ENCODE measurements at regions not wholly inside any gene's neighbourhood (a gene's known extent, or its start where the extent isn't known, plus 50 kb on each side); places are given as distances from the start of the nearest gene placed in this dataset.
"Not testable (repeated sequence)": the region's sequence is repeated elsewhere in the genome, so short reads cannot be mapped to it uniquely, and the experiment has no call there.

- H3K36me3 Mint-ChIP-seq, result no peaks in the 10 kb centered on the region
- no peaks in the 10 kb centered on the region for H3K4me1 Mint-ChIP-seq
- no peak overlapping the region for H3K27ac Mint-ChIP-seq
Observed at GRCh38 chr13:79946556-79946955, 394.4 kb downstream of the SPRY2 start.

GRCh38 chr13:79943346-79944023 lies 397.4 kb downstream of the SPRY2 start:
- no peak overlapping the region for H3K27ac Mint-ChIP-seq
- DNase-seq, result no peak
- H3K4me1 Mint-ChIP-seq, result no peaks in the 10 kb centered on the region
- H3K9me3 Mint-ChIP-seq, result peaks cover 0 to 2% (median 0%) of the 10 kb centered on the region in 6 donors
- no peaks in the 10 kb centered on the region for H3K27me3 Mint-ChIP-seq (ENCODE audit: low read depth in 3 of 3)
- no peaks in the 10 kb centered on the region for H3K36me3 Mint-ChIP-seq
- no peak overlapping the region for H3K4me3 Mint-ChIP-seq

More at GRCh38 chr13:79946556-79946955, 394.4 kb downstream of the SPRY2 start:
- Mint-ChIP-seq H3K9me3 (peaks cover 0 to 2% (median under 1%) of the 10 kb centered on the region in 6 donors), H3K4me3 (no peak overlapping the region), H3K27me3 (ENCODE audit: low read depth in 3 of 3) (peaks cover 0 to 3% (median 2%) of the 10 kb centered on the region in 3 donors)
- no peak for DNase-seq

GRCh38 chr13:79941752-79942151 lies 399.2 kb downstream of the SPRY2 start:
- H3K27me3 Mint-ChIP-seq (ENCODE audit: low read depth in 3 of 3), result no peaks in the 10 kb centered on the region
- H3K4me3 Mint-ChIP-seq, result no peak overlapping the region
- no peak for DNase-seq
- H3K27ac Mint-ChIP-seq, result no peak overlapping the region
- H3K4me1 Mint-ChIP-seq, result no peaks in the 10 kb centered on the region
- H3K36me3 Mint-ChIP-seq, result no peaks in the 10 kb centered on the region
- peaks cover 0 to 2% (median 0%) of the 10 kb centered on the region in 6 donors for H3K9me3 Mint-ChIP-seq

GRCh38 chr13:79939689-79940088 lies 401.2 kb downstream of the SPRY2 start:
- no peaks in the 10 kb centered on the region for H3K9me3 Mint-ChIP-seq
- no peak for DNase-seq
- no peaks in the 10 kb centered on the region for H3K27me3 Mint-ChIP-seq (ENCODE audit: low read depth in 3 of 3)
- no peak overlapping the region for H3K4me3 Mint-ChIP-seq
- no peaks in the 10 kb centered on the region for H3K4me1 Mint-ChIP-seq
- no peaks in the 10 kb centered on the region for H3K36me3 Mint-ChIP-seq
- H3K27ac Mint-ChIP-seq, result no peak overlapping the region

GRCh38 chr13:79937771-79938216 lies 403.1 kb downstream of the SPRY2 start:
- no peak for DNase-seq
- Mint-ChIP-seq H3K4me1 (no peaks in the 10 kb centered on the region), H3K27ac (no peak overlapping the region), H3K4me3 (no peak overlapping the region), H3K27me3 (ENCODE audit: low read depth in 3 of 3) (no peaks in the 10 kb centered on the region), H3K9me3 (no peaks in the 10 kb centered on the region), H3K36me3 (no peaks in the 10 kb centered on the region)

GRCh38 chr13:79937311-79937710 lies 403.6 kb downstream of the SPRY2 start:
- Mint-ChIP-seq H3K27me3 (ENCODE audit: low read depth in 3 of 3) (no peaks in the 10 kb centered on the region), H3K4me1 (no peaks in the 10 kb centered on the region), H3K4me3 (no peak overlapping the region), H3K27ac (no peak overlapping the region), H3K9me3 (no peaks in the 10 kb centered on the region), H3K36me3 (no peaks in the 10 kb centered on the region)
- DNase-seq, result no peak

GRCh38 chr13:79936368-79937136 lies 404.4 kb downstream of the SPRY2 start:
- Mint-ChIP-seq H3K36me3 (no peaks in the 10 kb centered on the region), H3K27me3 (ENCODE audit: low read depth in 3 of 3) (no peaks in the 10 kb centered on the region), H3K4me1 (no peaks in the 10 kb centered on the region), H3K9me3 (no peaks in the 10 kb centered on the region), H3K4me3 (no peak overlapping the region), H3K27ac (no peak overlapping the region)
- DNase-seq, result no peak

- Mint-ChIP-seq H3K27me3 (ENCODE audit: low read depth in 3 of 3) (no peaks in the 10 kb centered on the region), H3K4me3 (no peak overlapping the region), H3K27ac (no peak overlapping the region), H3K9me3 (peaks cover 0 to 8% (median under 1%) of the 10 kb centered on the region in 6 donors), H3K36me3 (no peaks in the 10 kb centered on the region), H3K4me1 (no peaks in the 10 kb centered on the region)
- DNase-seq, result no peak
Observed at GRCh38 chr13:79935121-79935520, 405.8 kb downstream of the SPRY2 start.

- Mint-ChIP-seq H3K36me3 (no peaks in the 10 kb centered on the region), H3K9me3 (peaks cover 0 to 9% (median 2%) of the 10 kb centered on the region in 6 donors), H3K27me3 (ENCODE audit: low read depth in 3 of 3) (no peaks in the 10 kb centered on the region), H3K4me3 (no peak overlapping the region), H3K27ac (no peak overlapping the region), H3K4me1 (no peaks in the 10 kb centered on the region)
- DNase-seq, result no peak
Observed at GRCh38 chr13:79933389-79933788, 407.5 kb downstream of the SPRY2 start.

- Mint-ChIP-seq H3K4me1 (no peaks in the 10 kb centered on the region), H3K36me3 (no peaks in the 10 kb centered on the region), H3K9me3 (peaks cover 0 to 9% (median 2%) of the 10 kb centered on the region in 6 donors), H3K27me3 (ENCODE audit: low read depth in 3 of 3) (no peaks in the 10 kb centered on the region), H3K4me3 (no peak overlapping the region), H3K27ac (no peak overlapping the region)
- no peak for DNase-seq
Observed at GRCh38 chr13:79932556-79932955, 408.4 kb downstream of the SPRY2 start.

GRCh38 chr13:79923973-79924556 lies 416.9 kb downstream of the SPRY2 start:
- H3K36me3 Mint-ChIP-seq; H3K27ac Mint-ChIP-seq; H3K4me3 Mint-ChIP-seq; H3K27me3 Mint-ChIP-seq (ENCODE audit: low read depth in 3 of 3); H3K4me1 Mint-ChIP-seq; DNase-seq: not testable (repeated sequence)
- peaks cover 0 to 32% (median 14%) of the 10 kb centered on the region in 6 donors for H3K9me3 Mint-ChIP-seq

- H3K36me3 Mint-ChIP-seq, result no peaks in the 10 kb centered on the region
- H3K27me3 Mint-ChIP-seq (ENCODE audit: low read depth in 3 of 3), result peaks cover 0 to 2% (median 0%) of the 10 kb centered on the region in 3 donors
- no peak overlapping the region for H3K27ac Mint-ChIP-seq
Observed at GRCh38 chr13:79919091-79919490, 421.8 kb downstream of the SPRY2 start.

GRCh38 chr13:79918620-79919019 lies 422.3 kb downstream of the SPRY2 start:
- no peak overlapping the region for H3K27ac Mint-ChIP-seq
- DNase-seq, result no peak
- H3K4me3 Mint-ChIP-seq, result no peak overlapping the region
- H3K36me3 Mint-ChIP-seq, result no peaks in the 10 kb centered on the region
- peaks cover 0 to 2% (median 0%) of the 10 kb centered on the region in 3 donors for H3K27me3 Mint-ChIP-seq (ENCODE audit: low read depth in 3 of 3)
- H3K9me3 Mint-ChIP-seq, result peaks cover 0 to 11% (median 5%) of the 10 kb centered on the region in 6 donors
- H3K4me1 Mint-ChIP-seq, result no peaks in the 10 kb centered on the region

More at GRCh38 chr13:79919091-79919490, 421.8 kb downstream of the SPRY2 start:
- no peak overlapping the region for H3K4me3 Mint-ChIP-seq
- no peak for DNase-seq
- H3K9me3 Mint-ChIP-seq, result peaks cover 0 to 14% (median 6%) of the 10 kb centered on the region in 6 donors
- H3K4me1 Mint-ChIP-seq, result no peaks in the 10 kb centered on the region

- Mint-ChIP-seq H3K9me3 (peaks cover 0 to 3% (median 0%) of the 10 kb centered on the region in 6 donors), H3K27me3 (ENCODE audit: low read depth in 3 of 3) (peaks cover 0 to 2% (median 1%) of the 10 kb centered on the region in 3 donors), H3K36me3 (no peaks in the 10 kb centered on the region), H3K4me3 (no peak overlapping the region), H3K4me1 (no peaks in the 10 kb centered on the region), H3K27ac (no peak overlapping the region)
- no peak for DNase-seq
Observed at GRCh38 chr13:79917628-79918027, 423.3 kb downstream of the SPRY2 start.

All from immature natural killer cell (primary cell).